ENCODE measurements at regions not wholly inside any gene's neighbourhood (a gene's known extent, or its start where the extent isn't known, plus 50 kb on each side); places are given as distances from the start of the nearest gene placed in this dataset.
"Not testable (repeated sequence)": the region's sequence is repeated elsewhere in the genome, so short reads cannot be mapped to it uniquely, and the experiment has no call there.

- peak; percentile 15 for DNase-seq
Measured at GRCh38 chr17:27104605-27105221, 189.2 kb upstream of the WSB1 start.

GRCh38 chr17:27105636-27106035, 188.3 kb upstream of the WSB1 start:
- no peak for DNase-seq

- no peak for DNase-seq
Measured at GRCh38 chr17:27106347-27106981, 187.4 kb upstream of the WSB1 start.

GRCh38 chr17:27106982-27107360, 186.9 kb upstream of the WSB1 start:
- DNase-seq = no peak

GRCh38 chr17:27107386-27108328, 186.3 kb upstream of the WSB1 start:
- DNase-seq = not testable (repeated sequence)

- no peak for DNase-seq
Measured at GRCh38 chr17:27109346-27109745, 184.6 kb upstream of the WSB1 start.

GRCh38 chr17:27153005-27153404, 140.9 kb upstream of the WSB1 start:
- DNase-seq = no peak

- DNase-seq = no peak
Measured at GRCh38 chr17:27155866-27156265, 138.0 kb upstream of the WSB1 start.

- no peak for DNase-seq
Measured at GRCh38 chr17:27157297-27157696, 136.6 kb upstream of the WSB1 start.

GRCh38 chr17:27157898-27158297, 136.0 kb upstream of the WSB1 start:
- no peak for DNase-seq

GRCh38 chr17:27158382-27158781, 135.5 kb upstream of the WSB1 start:
- DNase-seq = no peak

GRCh38 chr17:27180322-27180721, 113.6 kb upstream of the WSB1 start:
- DNase-seq = no peak

GRCh38 chr17:27181379-27181925, 112.5 kb upstream of the WSB1 start:
- not testable (repeated sequence) for DNase-seq

GRCh38 chr17:27181935-27182334, 112.0 kb upstream of the WSB1 start:
- DNase-seq = no peak

GRCh38 chr17:27197505-27197904, 96.4 kb upstream of the WSB1 start:
- not testable (repeated sequence) for DNase-seq

- no peak for DNase-seq
Measured at GRCh38 chr17:27199948-27200347, 94.0 kb upstream of the WSB1 start.

- no peak for DNase-seq
Measured at GRCh38 chr17:27200476-27200875, 93.4 kb upstream of the WSB1 start.

- no peak for DNase-seq
Measured at GRCh38 chr17:27203241-27203640, 90.7 kb upstream of the WSB1 start.

GRCh38 chr17:27206447-27206846, 87.5 kb upstream of the WSB1 start:
- peak; percentile 3 for DNase-seq

- DNase-seq = no peak
Measured at GRCh38 chr17:27207073-27207513, 86.8 kb upstream of the WSB1 start.

GRCh38 chr17:27208370-27208769, 85.5 kb upstream of the WSB1 start:
- DNase-seq = not testable (repeated sequence)

GRCh38 chr17:27209316-27209715, 84.6 kb upstream of the WSB1 start:
- DNase-seq = no peak

- DNase-seq = not testable (repeated sequence)
Measured at GRCh38 chr17:27210809-27211208, 83.1 kb upstream of the WSB1 start.

All from NCI-H69 (cell line).